ENCODE measurements at regions not wholly inside any gene's neighbourhood (a gene's known extent, or its start where the extent isn't known, plus 50 kb on each side); places are given as distances from the start of the nearest gene placed in this dataset.

GRCh38 chr10:76642358-76642757, 995.2 kb downstream of the KCNMA1 start:
- no peaks in the 10 kb centered on the region for H3K9me3 ChIP-seq (ENCODE audit: control insufficient read depth, insufficient read depth, low read length)

GRCh38 chr10:76641215-76641614, 996.4 kb downstream of the KCNMA1 start:
- ATAC-seq = no peak
- Histone ChIP-seq H3K4me1 (ENCODE audit: control insufficient read depth, insufficient read depth, low read length) (no peaks in the 10 kb centered on the region), H3K27ac (ENCODE audit: low read length) (no peak overlapping the region), H3K4me3 (ENCODE audit: low read length) (no peak overlapping the region), H3K9me3 (ENCODE audit: control insufficient read depth, insufficient read depth, low read length) (no peaks in the 10 kb centered on the region), H3K27me3 (ENCODE audit: control insufficient read depth, insufficient read depth, low read length) (no peaks in the 10 kb centered on the region), H3K36me3 (ENCODE audit: control insufficient read depth, insufficient read depth, low read length) (no peaks in the 10 kb centered on the region)
- H3K4me1 Mint-ChIP-seq = no peaks in the 10 kb centered on the region
- no peak overlapping the region for H3K27ac Mint-ChIP-seq
- DNase-seq = no peak
- H3K27me3 Mint-ChIP-seq (ENCODE audit: low read depth in 2 of 2) = peaks cover 0 to 17% of the 10 kb centered on the region in 2 donors
- H3K36me3 Mint-ChIP-seq = no peaks in the 10 kb centered on the region
- no peaks in the 10 kb centered on the region for H3K9me3 Mint-ChIP-seq
- intact Hi-C loops (cut with micrococcal nuclease) = no loop called here
- no peak overlapping the region for H3K4me3 Mint-ChIP-seq
- TF ChIP-seq CTCF (IDR thresholded peaks at IDR 0.05) = no peak

More at GRCh38 chr10:76642358-76642757, 995.2 kb downstream of the KCNMA1 start:
- ATAC-seq (no peak), DNase-seq (no peak)
- intact Hi-C loops (cut with micrococcal nuclease) = no loop called here
- WGBS (ENCODE audit: insufficient coverage) = 65% methylated on average over 1 of the region's 1 CpG
- TF ChIP-seq CTCF (IDR thresholded peaks at IDR 0.05) = no peak
- Mint-ChIP-seq H3K9me3 (no peaks in the 10 kb centered on the region), H3K4me3 (no peak overlapping the region), H3K27me3 (ENCODE audit: low read depth in 2 of 2) (peaks cover 0 to 17% of the 10 kb centered on the region in 2 donors), H3K27ac (no peak overlapping the region), H3K4me1 (no peaks in the 10 kb centered on the region), H3K36me3 (no peaks in the 10 kb centered on the region)
- Histone ChIP-seq H3K27me3 (ENCODE audit: control insufficient read depth, insufficient read depth, low read length) (no peaks in the 10 kb centered on the region), H3K4me3 (ENCODE audit: low read length) (no peak overlapping the region), H3K4me1 (ENCODE audit: control insufficient read depth, insufficient read depth, low read length) (no peaks in the 10 kb centered on the region), H3K36me3 (ENCODE audit: control insufficient read depth, insufficient read depth, low read length) (no peaks in the 10 kb centered on the region), H3K27ac (ENCODE audit: low read length) (no peak overlapping the region)

- Histone ChIP-seq H3K27ac (ENCODE audit: low read length) (no peak overlapping the region), H3K4me3 (ENCODE audit: low read length) (no peak overlapping the region), H3K27me3 (ENCODE audit: control insufficient read depth, insufficient read depth, low read length) (no peaks in the 10 kb centered on the region), H3K9me3 (ENCODE audit: control insufficient read depth, insufficient read depth, low read length) (no peaks in the 10 kb centered on the region), H3K36me3 (ENCODE audit: control insufficient read depth, insufficient read depth, low read length) (no peaks in the 10 kb centered on the region), H3K4me1 (ENCODE audit: control insufficient read depth, insufficient read depth, low read length) (no peaks in the 10 kb centered on the region)
- Mint-ChIP-seq H3K27me3 (ENCODE audit: low read depth in 2 of 2) (peaks cover 0 to 17% of the 10 kb centered on the region in 2 donors), H3K4me3 (no peak overlapping the region), H3K36me3 (no peaks in the 10 kb centered on the region), H3K9me3 (no peaks in the 10 kb centered on the region), H3K4me1 (no peaks in the 10 kb centered on the region), H3K27ac (no peak overlapping the region)
- DNase-seq (no peak), ATAC-seq (no peak)
- TF ChIP-seq CTCF (IDR thresholded peaks at IDR 0.05) = no peak
- WGBS (ENCODE audit: insufficient coverage) = 94% methylated on average over 5 of the region's 5 CpGs
- intact Hi-C loops (cut with micrococcal nuclease) = no loop called here
Measured at GRCh38 chr10:76640806-76641205, 996.8 kb downstream of the KCNMA1 start.

- Histone ChIP-seq H3K36me3 (ENCODE audit: control insufficient read depth, insufficient read depth, low read length) (no peaks in the 10 kb centered on the region), H3K4me3 (ENCODE audit: low read length) (no peak overlapping the region), H3K9me3 (ENCODE audit: control insufficient read depth, insufficient read depth, low read length) (no peaks in the 10 kb centered on the region), H3K27ac (ENCODE audit: low read length) (no peak overlapping the region), H3K4me1 (ENCODE audit: control insufficient read depth, insufficient read depth, low read length) (no peaks in the 10 kb centered on the region), H3K27me3 (ENCODE audit: control insufficient read depth, insufficient read depth, low read length) (no peaks in the 10 kb centered on the region)
- Mint-ChIP-seq H3K36me3 (no peaks in the 10 kb centered on the region), H3K9me3 (no peaks in the 10 kb centered on the region), H3K27ac (no peak overlapping the region), H3K4me1 (peaks cover 0 to 9% of the 10 kb centered on the region in 2 donors), H3K27me3 (ENCODE audit: low read depth in 2 of 2) (peaks cover 0 to 2% of the 10 kb centered on the region in 2 donors), H3K4me3 (peak overlapping the region; percentile 6)
- ATAC-seq (peak in 2 of 3 donors; percentile 29 to 58), DNase-seq (peak in 1 of 2 donors; percentile 11)
- WGBS (ENCODE audit: insufficient coverage) = 100% methylated on average over 1 of the region's 1 CpG
- intact Hi-C loops (cut with micrococcal nuclease) = no loop called here
- no peak for TF ChIP-seq CTCF (IDR thresholded peaks at IDR 0.05)
Measured at GRCh38 chr10:76632767-76633051, 1004.9 kb downstream of the KCNMA1 start.
